ENCODE measurements at regions not wholly inside any gene's neighbourhood (a gene's known extent, or its start where the extent isn't known, plus 50 kb on each side); places are given as distances from the start of the nearest gene placed in this dataset.

GRCh38 chr9:16180546-16180945 lies 627.7 kb downstream of the CCDC171 start:
- no peak for TF ChIP-seq CBX2 (IDR thresholded peaks at IDR 0.05; ENCODE audit: borderline replicate concordance, low read depth)
- TF ChIP-seq KDM5A (IDR thresholded peaks at IDR 0.05): no peak
- no peak for TF ChIP-seq EP300 (IDR thresholded peaks at IDR 0.05)
- no peak for TF ChIP-seq CTCF (IDR thresholded peaks at IDR 0.05)
- no peak for TF ChIP-seq MAFK (IDR thresholded peaks at IDR 0.05; ENCODE audit: partially characterized antibody)
- TF ChIP-seq ZSCAN20 (CRISPR knock-in tag; IDR thresholded peaks at IDR 0.05): no peak
- no peak for TF ChIP-seq POLR2A (IDR thresholded peaks at IDR 0.05; ENCODE audit: low read length)
- TF ChIP-seq RCOR1 (IDR thresholded peaks at IDR 0.05; ENCODE audit: low read depth, low read length): no peak
- TF ChIP-seq CEBPB (IDR thresholded peaks at IDR 0.05): no peak
- TF ChIP-seq EHMT2 (IDR thresholded peaks at IDR 0.05; ENCODE audit: low read depth): no peak
- no peak for TF ChIP-seq RAD21 (conservative IDR thresholded peaks at IDR 0.05 in 1 of 2, IDR thresholded peaks at IDR 0.05 in 1 of 2)
- no peak for TF ChIP-seq REST (IDR thresholded peaks at IDR 0.05)
- TF ChIP-seq ESRRA (IDR thresholded peaks at IDR 0.05; ENCODE audit: borderline replicate concordance, low read length): no peak
- TF ChIP-seq USF2 (IDR thresholded peaks at IDR 0.05): no peak
